ENCODE measurements at regions not wholly inside any gene's neighbourhood (a gene's known extent, or its start where the extent isn't known, plus 50 kb on each side); places are given as distances from the start of the nearest gene placed in this dataset.

- H3K4me3 ChIP-seq = no peak overlapping the region
- intact Hi-C loops (cut with DNase I) = no loop called here
Measured at GRCh38 chrX:20656721-20657120, 390.0 kb upstream of the RPS6KA3 start.

GRCh38 chrX:20654596-20655106 lies 387.9 kb upstream of the RPS6KA3 start:
- H3K9me3 ChIP-seq = no peaks in the 10 kb centered on the region
- intact Hi-C loops (cut with DNase I) = no loop called here
- H3K4me3 ChIP-seq = no peak overlapping the region
- DNase-seq = no peak
- no peaks in the 10 kb centered on the region for H3K36me3 ChIP-seq
- 55 to 73% (median 68%) methylated on average over 1 of the region's 1 CpG for WGBS, 4 donors
- no peak for TF ChIP-seq POLR2A (IDR thresholded peaks at IDR 0.05)
- TF ChIP-seq CTCF (IDR thresholded peaks at IDR 0.05) = no peak
- ATAC-seq = no peak
- peaks cover 0 to 3% (median 0%) of the 10 kb centered on the region in 9 donors for H3K27me3 ChIP-seq
- H3K4me1 ChIP-seq = no peaks in the 10 kb centered on the region
- no peak overlapping the region for H3K27ac ChIP-seq

More at GRCh38 chrX:20656721-20657120, 390.0 kb upstream of the RPS6KA3 start:
- no peak for ATAC-seq
- Histone ChIP-seq H3K4me1 (no peaks in the 10 kb centered on the region), H3K27me3 (peaks cover 0 to 8% (median 0%) of the 10 kb centered on the region in 9 donors), H3K9me3 (no peaks in the 10 kb centered on the region), H3K36me3 (no peaks in the 10 kb centered on the region), H3K27ac (no peak overlapping the region)
- WGBS, 4 donors = 65 to 78% (median 75%) methylated on average over 1 of the region's 1 CpG
- no peak for DNase-seq
- TF ChIP-seq CTCF (IDR thresholded peaks at IDR 0.05) = no peak
- no peak for TF ChIP-seq POLR2A (IDR thresholded peaks at IDR 0.05)

GRCh38 chrX:20653070-20653469 lies 386.4 kb upstream of the RPS6KA3 start:
- no peak for ATAC-seq
- no peaks in the 10 kb centered on the region for H3K36me3 ChIP-seq
- TF ChIP-seq POLR2A (IDR thresholded peaks at IDR 0.05) = no peak
- no peak for TF ChIP-seq CTCF (IDR thresholded peaks at IDR 0.05)
- H3K4me1 ChIP-seq = no peaks in the 10 kb centered on the region
- peaks cover 0 to 3% (median 0%) of the 10 kb centered on the region in 9 donors for H3K27me3 ChIP-seq
- DNase-seq = no peak
- H3K4me3 ChIP-seq = no peak overlapping the region
- no peak overlapping the region for H3K27ac ChIP-seq
- intact Hi-C loops (cut with DNase I) = no loop called here
- H3K9me3 ChIP-seq = no peaks in the 10 kb centered on the region

- Histone ChIP-seq H3K27ac (no peak overlapping the region), H3K36me3 (no peaks in the 10 kb centered on the region), H3K4me1 (no peaks in the 10 kb centered on the region), H3K4me3 (no peak overlapping the region), H3K9me3 (peaks cover 0 to 3% (median 0%) of the 10 kb centered on the region in 12 donors), H3K27me3 (peaks cover 0 to 6% (median 0%) of the 10 kb centered on the region in 9 donors)
- no peak for TF ChIP-seq POLR2A (IDR thresholded peaks at IDR 0.05)
- no peak for TF ChIP-seq CTCF (IDR thresholded peaks at IDR 0.05)
- intact Hi-C loops (cut with DNase I) = no loop called here
- 43 to 61% (median 48%) methylated on average over 1 of the region's 1 CpG for WGBS, 4 donors
- ATAC-seq (no peak), DNase-seq (no peak)
Measured at GRCh38 chrX:20641954-20642353, 375.2 kb upstream of the RPS6KA3 start.
